Glutamatergic neuron (in vitro differentiated cells): ENCODE measurements at regions not wholly inside any gene's neighbourhood (a gene's known extent, or its start where the extent isn't known, plus 50 kb on each side); places are given as distances from the start of the nearest gene placed in this dataset.

Experiments
- DNase-seq: peaks from one replicate; pipeline ENCODE4 v3.0.0; 2022
- H3K27ac Mint-ChIP-seq: one replicate; pipeline ENCODE4 v1.8.0; 2020; ENCODE audit warnings: mild to moderate bottlenecking, mixed read lengths, inconsistent platforms; ENCODE audit not compliant: unreplicated experiment
- H3K27me3 Mint-ChIP-seq: one replicate; pipeline ENCODE4 v1.8.0; 2020; ENCODE audit warnings: mild to moderate bottlenecking, moderate library complexity, mixed read lengths, inconsistent platforms; ENCODE audit not compliant: unreplicated experiment
- H3K36me3 Mint-ChIP-seq: one replicate; pipeline ENCODE4 v1.8.0; 2020; ENCODE audit warnings: mild to moderate bottlenecking, mixed read lengths, inconsistent platforms; ENCODE audit not compliant: unreplicated experiment
- H3K4me1 Mint-ChIP-seq: one replicate; pipeline ENCODE4 v1.8.0; 2020; ENCODE audit warnings: mild to moderate bottlenecking, low read depth, mixed read lengths, inconsistent platforms; ENCODE audit not compliant: unreplicated experiment
- H3K4me3 Mint-ChIP-seq: one replicate; pipeline ENCODE4 v1.8.0; 2020; ENCODE audit warnings: mild to moderate bottlenecking, mixed read lengths, inconsistent platforms; ENCODE audit not compliant: unreplicated experiment
- H3K9me3 Mint-ChIP-seq: one replicate; pipeline ENCODE4 v1.8.0; 2020; ENCODE audit warnings: mild to moderate bottlenecking, moderate library complexity, mixed read lengths, inconsistent platforms; ENCODE audit not compliant: unreplicated experiment
- CTCF ChIP-seq: fragments of 200-600 bp; sonication (generic); IDR thresholded peaks from one replicate; pipeline ENCODE4 v1.5.0; 2021; ENCODE audit not compliant: partially characterized antibody, unreplicated experiment

DNA sequence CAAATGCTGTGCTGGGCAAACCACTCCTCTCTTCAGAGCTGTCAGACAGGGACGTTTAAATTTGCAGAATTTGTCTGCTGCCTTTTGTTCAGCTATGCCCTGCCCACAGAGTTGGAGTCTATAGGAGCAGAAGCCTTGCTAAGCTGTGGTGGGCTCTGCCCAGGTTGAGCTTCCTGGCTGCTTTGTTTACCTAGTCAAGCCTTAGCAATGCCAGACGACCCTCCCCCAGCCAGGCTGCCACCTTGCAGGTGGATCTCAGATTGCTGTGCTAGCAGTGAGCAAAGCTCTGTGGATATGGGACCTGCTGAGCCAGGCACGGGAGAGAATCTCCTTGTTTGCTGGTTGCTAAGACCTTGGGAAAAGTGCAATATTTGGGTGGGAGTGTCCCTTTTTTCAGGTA, 314.9 kb downstream of the NNT start:
- no peak for TF ChIP-seq CTCF
- Mint-ChIP-seq H3K36me3 (no peaks in the 10 kb centered on the region), H3K9me3 (no peaks in the 10 kb centered on the region), H3K27me3 (no peaks in the 10 kb centered on the region), H3K27ac (no peak overlapping the region), H3K4me1 (no peaks in the 10 kb centered on the region), H3K4me3 (no peak overlapping the region)
- DNase-seq, result no peak

DNA sequence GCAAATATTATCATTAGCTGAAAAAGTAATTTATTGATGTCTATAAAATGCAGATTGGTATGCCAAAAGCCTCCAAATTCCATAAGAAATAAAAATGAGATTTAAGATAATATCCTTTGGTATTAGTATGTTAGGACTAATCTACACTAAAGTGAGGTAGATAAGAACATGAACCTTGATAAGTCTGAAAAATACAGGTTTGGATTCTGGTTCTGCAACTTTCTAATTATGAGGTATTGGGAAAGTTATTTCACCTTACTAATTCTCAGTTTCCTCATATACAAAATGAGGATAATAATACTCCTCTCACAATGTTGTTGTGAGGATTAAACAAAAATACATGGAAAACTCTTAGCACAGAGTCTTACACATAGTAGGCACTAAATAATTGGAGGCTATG, 300.1 kb downstream of the NNT start:
- Mint-ChIP-seq H3K4me3 (no peak overlapping the region), H3K27ac (no peak overlapping the region), H3K9me3 (peaks cover 2% of the 10 kb centered on the region), H3K36me3 (no peaks in the 10 kb centered on the region), H3K27me3 (no peaks in the 10 kb centered on the region), H3K4me1 (no peaks in the 10 kb centered on the region)
- DNase-seq, result no peak
- TF ChIP-seq CTCF, result no peak

DNA sequence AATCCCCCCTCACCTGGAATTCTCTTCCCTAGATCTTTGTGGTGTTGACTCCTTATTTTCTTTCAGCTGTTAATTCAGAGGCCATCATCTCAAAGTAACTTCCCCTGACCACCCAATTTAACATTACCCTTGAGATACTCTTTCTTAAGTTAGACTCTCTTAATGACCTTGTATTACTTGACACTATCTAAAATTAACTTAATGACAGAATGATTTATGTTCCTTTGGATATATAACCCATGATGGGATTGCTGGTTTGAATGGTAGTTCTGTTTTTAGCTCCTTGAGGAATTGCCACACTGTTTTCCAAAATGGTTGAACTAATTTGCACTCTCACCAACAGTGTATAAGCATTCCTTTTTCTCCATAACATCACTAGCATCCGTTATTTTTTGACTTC, 298.0 kb downstream of the NNT start:
- Mint-ChIP-seq H3K36me3 (no peaks in the 10 kb centered on the region), H3K4me1 (no peaks in the 10 kb centered on the region), H3K4me3 (no peak overlapping the region), H3K27ac (no peak overlapping the region), H3K9me3 (peaks cover 2% of the 10 kb centered on the region), H3K27me3 (no peaks in the 10 kb centered on the region)
- TF ChIP-seq CTCF, result no peak
- no peak for DNase-seq

DNA sequence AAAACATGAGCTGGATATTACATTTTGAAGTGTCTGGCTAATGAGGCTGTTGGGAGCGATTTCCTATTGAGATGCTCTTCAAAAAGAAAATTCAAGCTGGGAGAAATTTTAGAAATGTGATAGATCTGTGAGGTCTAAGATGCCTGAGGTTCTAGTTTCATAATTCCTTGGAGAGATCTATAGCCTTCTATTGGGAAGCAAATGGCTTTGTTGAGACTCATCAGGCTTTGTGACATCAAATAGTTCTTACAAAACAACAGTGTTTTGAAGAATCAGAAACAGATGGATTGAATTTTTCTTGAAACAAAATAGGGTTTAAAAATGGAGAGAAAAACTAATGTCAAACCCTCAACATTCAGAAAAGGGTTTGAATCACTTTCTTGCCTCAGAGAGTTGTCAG, 292.9 kb downstream of the NNT start:
- no peak for TF ChIP-seq CTCF
- H3K4me3 Mint-ChIP-seq, result no peak overlapping the region
- no peak overlapping the region for H3K27ac Mint-ChIP-seq
- no peaks in the 10 kb centered on the region for H3K36me3 Mint-ChIP-seq
- H3K27me3 Mint-ChIP-seq, result no peaks in the 10 kb centered on the region
- no peaks in the 10 kb centered on the region for H3K9me3 Mint-ChIP-seq
- DNase-seq, result no peak
- H3K4me1 Mint-ChIP-seq, result no peaks in the 10 kb centered on the region

GRCh38 chr5:43893951-43894684, 291.1 kb downstream of the NNT start:
- no peak for DNase-seq
- Mint-ChIP-seq H3K4me1 (no peaks in the 10 kb centered on the region), H3K27ac (no peak overlapping the region), H3K4me3 (no peak overlapping the region), H3K9me3 (no peaks in the 10 kb centered on the region), H3K27me3 (no peaks in the 10 kb centered on the region), H3K36me3 (no peaks in the 10 kb centered on the region)
- TF ChIP-seq CTCF, result no peak
